OCI-LY1 (cell line): ENCODE measurements at regions not wholly inside any gene's neighbourhood (a gene's known extent, or its start where the extent isn't known, plus 50 kb on each side); places are given as distances from the start of the nearest gene placed in this dataset.

Experiments used
- H2AFZ ChIP-seq: fragments of 200-600 bp; sonication (generic), shearing (Covaris generic); 2 replicates; pipeline ENCODE4 v1.6.0; 2014; ENCODE audit warnings: antibody characterized with exemption, mild to moderate bottlenecking, low read length
- H3F3A ChIP-seq: fragments of 200-600 bp; sonication (generic), shearing (Covaris generic); 2 replicates; pipeline ENCODE4 v1.6.0; 2014; ENCODE audit warnings: mild to moderate bottlenecking, antibody characterized with exemption, low read length, moderate library complexity; ENCODE audit not compliant: insufficient read depth
- H3K27ac ChIP-seq: fragments of 200-600 bp; sonication (generic); 2 replicates; pipeline ENCODE4 v1.5.1; 2014; ENCODE audit warnings: low read length, mixed run types, mild to moderate bottlenecking, low read depth; ENCODE audit not compliant: poor library complexity, severe bottlenecking
- H3K27me3 ChIP-seq: fragments of 200-600 bp; sonication (generic); 2 replicates; pipeline ENCODE4 v1.6.0; 2014; ENCODE audit warnings: antibody characterized with exemption, mild to moderate bottlenecking, low read length, moderate library complexity; ENCODE audit not compliant: insufficient read depth
- H3K36me3 ChIP-seq: fragments of 200-600 bp; sonication (generic); 2 replicates; pipeline ENCODE4 v1.6.1; 2014; ENCODE audit warnings: mild to moderate bottlenecking, antibody characterized with exemption, low read length, moderate library complexity, mixed read lengths; ENCODE audit not compliant: insufficient read depth
- H3K4me1 ChIP-seq: fragments of 200-600 bp; sonication (generic); 2 replicates; pipeline ENCODE4 v1.5.1; 2014; ENCODE audit warnings: mild to moderate bottlenecking, low read length, moderate library complexity; ENCODE audit not compliant: insufficient read depth, severe bottlenecking
- H3K4me2 ChIP-seq: fragments of 200-600 bp; sonication (generic), shearing (Covaris generic); 2 replicates; pipeline ENCODE4 v1.6.1; 2014; ENCODE audit warnings: low read length
- H3K4me3 ChIP-seq: fragments of 200-600 bp; sonication (generic); 2 replicates; pipeline ENCODE4 v1.5.1; 2014; ENCODE audit warnings: low read length, low read depth, mild to moderate bottlenecking, mixed read lengths; ENCODE audit not compliant: poor library complexity, severe bottlenecking
- H3K79me2 ChIP-seq: fragments of 200-600 bp; shearing (Covaris generic); 2 replicates; pipeline ENCODE4 v1.6.1; 2016; ENCODE audit warnings: mixed run types, low read length, mixed read lengths; ENCODE audit not compliant: insufficient read depth
- H3K9ac ChIP-seq: fragments of 200-600 bp; sonication (generic), shearing (Covaris generic); 2 replicates; pipeline ENCODE4 v1.6.1; 2014; ENCODE audit warnings: mild to moderate bottlenecking, low read length, mixed read lengths
- H3K9me2 ChIP-seq: fragments of 200-600 bp; sonication (generic), shearing (Covaris generic); 2 replicates; pipeline ENCODE4 v1.6.1; 2014; ENCODE audit warnings: low read depth, mild to moderate bottlenecking, low read length, mixed read lengths
- H3K9me3 ChIP-seq: fragments of 200-600 bp; shearing (Covaris generic); 2 replicates; pipeline ENCODE4 v1.6.1; 2014; ENCODE audit warnings: low read length, mixed read lengths
- H4K20me1 ChIP-seq: fragments of 200-600 bp; sonication (generic), shearing (Covaris generic); 2 replicates; pipeline ENCODE4 v1.6.0; 2016; ENCODE audit warnings: mild to moderate bottlenecking, low read length; ENCODE audit not compliant: insufficient read depth
- CTCF ChIP-seq: fragments of 200-600 bp; sonication (generic), shearing (Covaris generic); IDR thresholded peaks from 2 replicates; pipeline ENCODE4 v1.5.1; 2017; ENCODE audit warnings: mild to moderate bottlenecking, antibody characterized with exemption, low read length, moderate library complexity, mixed read lengths
- EZH2 ChIP-seq: fragments of 200-600 bp; sonication (generic), shearing (Covaris generic); IDR thresholded peaks from 2 replicates; pipeline ENCODE4 v1.8.0; 2017; ENCODE audit warnings: borderline replicate concordance, mixed run types, mild to moderate bottlenecking, antibody characterized with exemption, low read length, moderate library complexity, mixed read lengths

GRCh38 chr1:177830531-177831135 is 139.2 kb downstream of the SEC16B start:
- H3K4me1 ChIP-seq: no peaks in the 10 kb centered on the region
- H3K27ac ChIP-seq: no peak overlapping the region
- H3K4me3 ChIP-seq: no peak overlapping the region
- H3F3A ChIP-seq: no peaks in the 10 kb centered on the region
- no peak overlapping the region for H3K4me2 ChIP-seq
- no peaks in the 10 kb centered on the region for H3K27me3 ChIP-seq
- no peaks in the 10 kb centered on the region for H3K79me2 ChIP-seq
- no peaks in the 10 kb centered on the region for H3K9me3 ChIP-seq
- no peaks in the 10 kb centered on the region for H4K20me1 ChIP-seq
- no peaks in the 10 kb centered on the region for H3K36me3 ChIP-seq
- no peaks in the 10 kb centered on the region for H3K9me2 ChIP-seq
- no peak overlapping the region for H3K9ac ChIP-seq
- no peak overlapping the region for H2AFZ ChIP-seq
- TF ChIP-seq CTCF (no peak), EZH2 (no peak)

DNA sequence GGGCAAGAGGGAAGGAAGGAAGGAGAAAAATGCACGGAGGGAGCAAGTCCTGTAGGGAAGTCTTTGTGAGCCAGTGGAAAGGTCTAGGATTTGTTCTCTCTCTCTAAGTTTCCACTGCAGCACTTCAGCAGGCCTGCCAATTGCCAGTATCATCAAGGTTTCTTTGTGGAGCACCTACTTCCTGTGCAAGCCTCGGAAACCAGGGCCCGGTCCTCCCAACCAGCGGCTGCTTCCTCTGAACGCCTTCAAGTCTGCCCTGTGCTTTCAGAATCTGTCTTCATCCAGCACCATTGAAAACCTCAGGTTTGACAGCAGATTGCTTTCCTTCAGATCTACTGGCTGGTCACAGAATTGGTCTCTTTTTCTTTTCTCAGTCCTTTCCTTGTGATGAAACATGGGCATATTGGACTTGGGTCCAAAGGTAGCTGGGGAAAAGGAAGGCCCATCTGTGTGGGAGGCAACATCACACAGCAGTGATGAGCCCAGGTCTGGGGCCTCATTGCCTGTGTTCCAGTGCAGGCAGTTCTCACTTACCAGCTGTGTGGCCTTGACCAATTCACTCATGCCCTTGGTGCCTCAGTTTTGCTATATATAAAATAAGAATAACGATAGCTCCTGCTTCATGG is 144.5 kb downstream of the SEC16B start:
- Histone ChIP-seq H4K20me1 (no peaks in the 10 kb centered on the region), H3K4me1 (no peaks in the 10 kb centered on the region), H3K4me2 (no peak overlapping the region), H2AFZ (no peak overlapping the region), H3K9me2 (no peaks in the 10 kb centered on the region), H3K4me3 (no peak overlapping the region), H3K36me3 (no peaks in the 10 kb centered on the region), H3K27me3 (no peaks in the 10 kb centered on the region), H3K9ac (no peak overlapping the region), H3K79me2 (no peaks in the 10 kb centered on the region), H3F3A (no peaks in the 10 kb centered on the region), H3K9me3 (no peaks in the 10 kb centered on the region), H3K27ac (no peak overlapping the region)
- TF ChIP-seq CTCF (no peak), EZH2 (no peak)

- Histone ChIP-seq H3K79me2 (no peaks in the 10 kb centered on the region), H3K9me2 (no peaks in the 10 kb centered on the region), H3K4me1 (no peaks in the 10 kb centered on the region), H3K4me2 (no peak overlapping the region), H2AFZ (no peak overlapping the region), H4K20me1 (no peaks in the 10 kb centered on the region), H3K4me3 (no peak overlapping the region), H3K36me3 (no peaks in the 10 kb centered on the region), H3K27me3 (no peaks in the 10 kb centered on the region), H3K9me3 (no peaks in the 10 kb centered on the region), H3F3A (no peaks in the 10 kb centered on the region), H3K9ac (no peak overlapping the region), H3K27ac (no peak overlapping the region)
- no peak for TF ChIP-seq EZH2
- no peak for TF ChIP-seq CTCF
Measured at GRCh38 chr1:177824508-177824982, 145.3 kb downstream of the SEC16B start.
